AG04450 (cell line): ENCODE measurements at regions not wholly inside any gene's neighbourhood (a gene's known extent, or its start where the extent isn't known, plus 50 kb on each side); places are given as distances from the start of the nearest gene placed in this dataset.

Experiments
- CTCF ChIA-PET: fragments of 300-600, 350-600 bp; formaldehyde crosslinking; extraction: SDS; loops from one replicate; lab custom pipeline; 2022; ENCODE audit warnings: antibody characterized with exemption, inconsistent platforms; lab: Charles Lee
- POLR2A ChIA-PET: fragments of 350-600 bp; formaldehyde crosslinking; extraction: SDS; loops from one replicate; lab custom pipeline; 2021; ENCODE audit warnings: antibody characterized with exemption, inconsistent platforms; lab: Yijun Ruan, JAX
- DNase-seq: peaks from one replicate; pipeline ENCODE4 v3.0.0-alpha.2; 2011; ENCODE audit warnings: low read depth, low spot score
- H3K27ac ChIP-seq: one replicate; pipeline ENCODE4 v1.5.1; 2012; ENCODE audit warnings: low read depth, low read length, control low read depth
- H3K27me3 ChIP-seq: one replicate; pipeline ENCODE4 v1.6.0; 2012; ENCODE audit warnings: low read length; ENCODE audit not compliant: control insufficient read depth, insufficient read depth
- H3K4me3 ChIP-seq: 2 replicates; pipeline ENCODE4 v1.5.1; 2011; ENCODE audit warnings: mild to moderate bottlenecking, low read depth, low read length, control low read depth
- H3K9me3 ChIP-seq: 2 replicates; pipeline ENCODE4 v1.5.1; 2012; ENCODE audit warnings: low read length; ENCODE audit not compliant: control insufficient read depth, insufficient read depth
- TF ChIP-seq, protein P1 (sequence below): IDR thresholded peaks from 2 replicates; pipeline ENCODE4 v1.5.1; 2011; ENCODE audit warnings: low read depth, low read length, control low read depth, inconsistent platforms

GRCh38 chr6:66376001-66376400 lies 669.0 kb upstream of the EYS start:
- no peak for DNase-seq
- Histone ChIP-seq H3K4me3 (no peak overlapping the region), H3K27me3 (no peaks in the 10 kb centered on the region), H3K27ac (no peak overlapping the region), H3K9me3 (no peaks in the 10 kb centered on the region)
- CTCF ChIA-PET: no interaction called here
- TF ChIP-seq, protein P1, sequence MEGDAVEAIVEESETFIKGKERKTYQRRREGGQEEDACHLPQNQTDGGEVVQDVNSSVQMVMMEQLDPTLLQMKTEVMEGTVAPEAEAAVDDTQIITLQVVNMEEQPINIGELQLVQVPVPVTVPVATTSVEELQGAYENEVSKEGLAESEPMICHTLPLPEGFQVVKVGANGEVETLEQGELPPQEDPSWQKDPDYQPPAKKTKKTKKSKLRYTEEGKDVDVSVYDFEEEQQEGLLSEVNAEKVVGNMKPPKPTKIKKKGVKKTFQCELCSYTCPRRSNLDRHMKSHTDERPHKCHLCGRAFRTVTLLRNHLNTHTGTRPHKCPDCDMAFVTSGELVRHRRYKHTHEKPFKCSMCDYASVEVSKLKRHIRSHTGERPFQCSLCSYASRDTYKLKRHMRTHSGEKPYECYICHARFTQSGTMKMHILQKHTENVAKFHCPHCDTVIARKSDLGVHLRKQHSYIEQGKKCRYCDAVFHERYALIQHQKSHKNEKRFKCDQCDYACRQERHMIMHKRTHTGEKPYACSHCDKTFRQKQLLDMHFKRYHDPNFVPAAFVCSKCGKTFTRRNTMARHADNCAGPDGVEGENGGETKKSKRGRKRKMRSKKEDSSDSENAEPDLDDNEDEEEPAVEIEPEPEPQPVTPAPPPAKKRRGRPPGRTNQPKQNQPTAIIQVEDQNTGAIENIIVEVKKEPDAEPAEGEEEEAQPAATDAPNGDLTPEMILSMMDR: no peak
- POLR2A ChIA-PET: no interaction called here

DNA sequence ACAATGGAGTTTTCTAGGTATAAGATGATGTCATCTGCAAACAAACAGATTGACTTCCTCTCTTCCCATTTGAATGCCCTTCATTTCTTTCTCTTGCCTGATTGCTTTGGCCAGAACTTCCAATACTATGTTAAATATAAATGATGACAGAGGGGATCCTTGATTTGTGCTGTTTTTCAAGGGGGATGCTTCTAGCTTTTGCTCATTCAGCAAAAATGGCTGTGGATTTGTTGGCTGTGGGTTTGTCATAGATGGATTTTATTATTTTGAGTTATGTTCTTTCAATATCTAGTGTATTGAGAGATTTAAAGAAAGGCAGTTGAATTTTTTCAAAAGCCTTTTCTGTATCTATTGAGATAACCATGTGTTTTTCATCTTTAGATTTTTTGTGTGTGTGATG lies 662.4 kb upstream of the EYS start:
- H3K4me3 ChIP-seq: no peak overlapping the region
- TF ChIP-seq, protein P1: no peak
- DNase-seq: no peak
- no peaks in the 10 kb centered on the region for H3K9me3 ChIP-seq
- POLR2A ChIA-PET: no interaction called here
- CTCF ChIA-PET: no interaction called here
- H3K27me3 ChIP-seq: no peaks in the 10 kb centered on the region
- H3K27ac ChIP-seq: no peak overlapping the region

GRCh38 chr6:66362888-66363287 lies 655.9 kb upstream of the EYS start:
- CTCF ChIA-PET: no interaction called here
- Histone ChIP-seq H3K9me3 (peaks cover 9% of the 10 kb centered on the region; the same call in 1 of the 2 replicates), H3K27ac (no peak overlapping the region), H3K27me3 (no peaks in the 10 kb centered on the region), H3K4me3 (no peak overlapping the region)
- TF ChIP-seq, protein P1: no peak
- POLR2A ChIA-PET: no interaction called here
- DNase-seq: no peak

DNA sequence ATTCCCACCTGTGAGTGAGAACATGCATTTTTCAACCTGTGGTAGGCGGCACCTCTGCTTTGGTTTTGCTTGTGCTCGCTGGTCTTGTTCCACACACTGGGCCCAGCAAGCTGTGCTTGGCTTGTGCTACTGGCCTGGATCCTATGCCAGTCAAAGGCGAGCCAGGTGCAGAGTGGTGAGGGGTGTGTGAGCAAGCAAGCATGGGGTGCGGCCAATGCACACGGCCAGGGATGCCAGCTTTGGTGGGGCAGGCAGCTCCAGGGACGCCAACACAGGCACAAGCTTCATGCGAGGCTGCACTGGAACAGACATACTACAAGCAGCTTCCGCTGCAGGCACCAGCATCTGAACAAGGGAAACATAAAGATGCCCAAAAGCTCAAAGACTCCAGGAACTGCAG lies 654.9 kb upstream of the EYS start:
- no peak overlapping the region for H3K4me3 ChIP-seq
- H3K27me3 ChIP-seq: no peaks in the 10 kb centered on the region
- DNase-seq: no peak
- POLR2A ChIA-PET: no interaction called here
- H3K27ac ChIP-seq: no peak overlapping the region
- CTCF ChIA-PET: no interaction called here
- TF ChIP-seq, protein P1: no peak
- H3K9me3 ChIP-seq: peaks cover 9% of the 10 kb centered on the region; the same call in 1 of the 2 replicates

DNA sequence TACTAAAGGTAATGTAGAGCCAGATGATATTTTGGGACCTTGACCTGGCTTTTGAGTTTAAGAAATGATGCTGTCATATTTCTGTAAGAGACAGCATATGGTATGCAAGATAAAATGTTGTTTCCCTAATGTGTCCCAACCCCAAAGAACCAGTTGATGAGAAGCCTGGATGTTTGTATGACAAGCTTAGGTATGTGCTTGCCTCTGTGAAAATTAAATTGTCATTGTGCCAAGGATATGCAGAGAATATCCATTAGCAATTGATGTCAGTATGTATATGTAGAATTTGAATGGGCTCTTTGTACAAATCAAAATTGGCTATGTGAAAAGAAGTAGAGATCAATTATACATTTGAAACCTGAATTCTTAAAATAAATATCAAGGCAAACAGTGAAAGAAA lies 650.8 kb upstream of the EYS start:
- POLR2A ChIA-PET: no interaction called here
- H3K9me3 ChIP-seq: peaks cover 5% of the 10 kb centered on the region; the same call in 1 of the 2 replicates
- H3K27ac ChIP-seq: no peak overlapping the region
- TF ChIP-seq, protein P1: no peak
- CTCF ChIA-PET: no interaction called here
- H3K27me3 ChIP-seq: no peaks in the 10 kb centered on the region
- no peak overlapping the region for H3K4me3 ChIP-seq
- DNase-seq: no peak
